ENCODE measurements at regions not wholly inside any gene's neighbourhood (a gene's known extent, or its start where the extent isn't known, plus 50 kb on each side); places are given as distances from the start of the nearest gene placed in this dataset.

DNA sequence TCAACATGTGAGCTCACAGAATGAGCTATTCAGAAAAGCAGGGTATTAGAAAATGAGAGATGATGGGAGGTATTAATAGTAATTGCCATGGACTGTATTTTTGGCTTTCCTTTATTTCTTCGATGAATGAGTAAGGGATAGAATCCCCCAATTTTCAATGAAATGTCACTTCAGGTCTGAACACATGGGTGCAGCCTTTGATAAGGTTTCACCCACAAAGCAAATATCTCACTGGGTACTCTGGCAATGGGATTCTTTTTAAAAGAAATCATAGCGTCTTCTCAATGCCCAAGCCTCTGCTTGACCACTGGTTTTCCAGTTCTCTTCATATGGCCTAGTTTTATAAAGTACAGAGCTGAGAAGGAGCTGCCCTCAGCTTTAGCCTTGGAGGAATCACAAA lies 610.5 kb upstream of the FANCL start:
- DNase-seq = no peak
- ATAC-seq (ENCODE audit: poor library complexity) = no peak
- intact Hi-C loops (cut with DNase I) = no loop called here

- ATAC-seq (ENCODE audit: poor library complexity) (no peak), DNase-seq (no peak)
- intact Hi-C loops (cut with DNase I) = no loop called here
Observed at GRCh38 chr2:58845011-58845410, 603.9 kb upstream of the FANCL start.

GRCh38 chr2:58842501-58843155 lies 601.5 kb upstream of the FANCL start:
- ATAC-seq (ENCODE audit: poor library complexity) = no peak
- DNase-seq = no peak
- intact Hi-C loops (cut with DNase I) = no loop called here

- DNase-seq (no peak), ATAC-seq (ENCODE audit: poor library complexity) (no peak)
- intact Hi-C loops (cut with DNase I) = no loop called here
Observed at GRCh38 chr2:58834404-58834803, 593.3 kb upstream of the FANCL start.

- intact Hi-C loops (cut with DNase I) = no loop called here
- ATAC-seq (ENCODE audit: poor library complexity) (no peak), DNase-seq (no peak)
Observed at GRCh38 chr2:58826795-58827194, 585.7 kb upstream of the FANCL start.

GRCh38 chr2:58812771-58813344 lies 571.7 kb upstream of the FANCL start:
- intact Hi-C loops (cut with DNase I) = no loop called here
- DNase-seq (no peak), ATAC-seq (ENCODE audit: poor library complexity) (no peak)

DNA sequence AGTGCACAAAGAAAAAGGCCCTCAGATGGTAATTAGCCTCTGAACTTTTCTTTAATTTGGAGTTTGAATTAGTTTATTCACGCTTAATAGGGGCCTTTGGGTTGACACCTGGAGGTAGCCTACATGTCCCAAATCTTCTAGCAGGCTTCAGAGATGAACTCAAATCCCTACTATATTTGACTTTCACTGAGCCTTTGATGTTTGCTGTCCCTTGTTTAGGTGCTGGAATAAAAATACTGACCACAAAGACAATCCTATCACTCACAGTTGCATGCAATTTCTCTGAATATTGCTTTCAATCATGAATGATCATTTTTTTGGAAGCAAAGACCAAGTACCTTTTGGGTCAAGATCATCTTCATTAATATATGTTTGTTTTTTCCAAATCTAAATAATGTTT lies 564.0 kb upstream of the FANCL start:
- DNase-seq (no peak), ATAC-seq (ENCODE audit: poor library complexity) (no peak)
- intact Hi-C loops (cut with DNase I) = no loop called here

GRCh38 chr2:58803192-58803591 lies 562.1 kb upstream of the FANCL start:
- ATAC-seq (ENCODE audit: poor library complexity) (no peak), DNase-seq (no peak)
- intact Hi-C loops (cut with DNase I) = no loop called here

- DNase-seq (no peak), ATAC-seq (ENCODE audit: poor library complexity) (no peak)
- intact Hi-C loops (cut with DNase I) = no loop called here
Observed at GRCh38 chr2:58800881-58801280, 559.8 kb upstream of the FANCL start.

DNA sequence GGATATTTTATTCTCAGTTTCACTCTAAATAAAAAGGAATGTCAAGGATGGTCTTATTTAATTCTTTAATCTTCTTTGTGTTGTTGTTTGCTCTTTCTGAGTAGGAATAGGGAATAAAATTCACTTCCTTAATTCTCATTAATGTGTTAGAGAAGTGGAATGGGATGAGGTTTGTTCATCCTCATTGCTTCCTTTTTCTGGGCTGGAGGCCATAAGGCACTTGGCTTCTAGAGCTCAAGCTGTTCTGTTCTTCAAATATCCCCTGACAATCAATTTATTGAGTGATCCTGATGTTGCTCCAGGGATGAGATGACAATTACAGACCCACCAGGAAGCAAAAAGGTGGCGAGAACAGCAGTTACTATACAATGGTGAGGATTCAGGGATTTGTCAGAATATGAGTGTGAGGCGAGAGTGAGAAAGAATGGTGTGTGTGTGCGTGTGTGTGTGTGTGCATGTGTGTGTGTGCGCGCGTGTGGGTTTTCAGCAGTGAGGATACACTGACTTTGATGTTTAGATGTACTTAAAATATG lies 557.6 kb upstream of the FANCL start:
- ATAC-seq (ENCODE audit: poor library complexity) = no peak
- no peak for DNase-seq
- intact Hi-C loops (cut with DNase I) = no loop called here

DNA sequence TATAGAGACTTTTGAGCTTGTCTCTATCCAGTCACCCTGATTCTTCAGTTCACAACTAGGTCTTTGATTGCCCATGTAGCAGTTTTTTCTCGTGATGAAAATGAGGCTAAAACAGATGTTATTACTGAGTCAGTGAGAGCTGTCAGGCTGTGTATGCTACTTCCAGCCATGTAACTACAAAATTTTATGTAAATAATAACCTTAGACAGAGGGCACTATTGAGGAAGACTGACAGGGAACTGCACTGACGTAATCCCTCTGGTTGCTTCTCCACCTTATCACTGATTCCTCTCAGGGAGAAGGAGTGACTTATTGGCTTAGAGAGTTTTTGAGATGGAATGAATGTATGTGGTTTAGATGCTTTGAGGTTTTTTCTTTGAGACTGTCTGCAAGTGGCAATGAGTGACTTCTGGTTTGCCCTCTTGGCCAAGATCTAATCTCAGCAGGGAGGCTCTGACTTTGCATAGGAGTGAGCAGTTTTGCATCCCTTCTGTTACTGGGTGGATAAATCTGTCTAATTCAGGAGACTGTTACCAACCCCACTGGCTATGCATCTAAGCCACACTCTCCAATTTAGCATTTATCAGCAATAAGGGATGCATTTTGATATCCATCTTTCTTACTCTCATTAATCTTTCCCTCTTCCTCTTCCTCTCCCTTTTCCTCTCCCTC lies 555.2 kb upstream of the FANCL start:
- DNase-seq = no peak
- ATAC-seq (ENCODE audit: poor library complexity) = no peak
- intact Hi-C loops (cut with DNase I) = no loop called here

- intact Hi-C loops (cut with DNase I) = no loop called here
- no peak for ATAC-seq (ENCODE audit: poor library complexity)
- no peak for DNase-seq
Observed at GRCh38 chr2:58794916-58795315, 553.8 kb upstream of the FANCL start.

- DNase-seq (no peak), ATAC-seq (ENCODE audit: poor library complexity) (no peak)
- intact Hi-C loops (cut with DNase I) = no loop called here
Observed at GRCh38 chr2:58794103-58794502, 553.0 kb upstream of the FANCL start.

DNA sequence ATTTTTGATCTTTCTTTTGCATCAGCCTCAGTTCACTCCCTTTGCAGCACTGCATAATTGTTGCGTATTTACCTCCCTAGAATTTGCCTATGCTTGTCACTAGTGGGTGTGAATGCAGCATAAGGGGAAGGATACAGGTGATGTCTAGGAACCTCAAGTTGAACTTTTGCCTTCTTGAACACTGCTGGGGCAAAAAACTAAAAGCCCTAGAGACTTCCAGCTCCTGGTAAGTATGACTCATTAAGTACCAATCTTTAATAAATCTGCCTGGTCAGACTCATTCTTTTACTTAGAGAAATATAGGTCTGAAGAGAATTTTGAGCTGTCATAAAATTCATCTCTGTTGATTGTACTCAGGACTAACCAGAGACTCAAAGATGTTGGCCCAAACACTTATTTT lies 547.3 kb upstream of the FANCL start:
- no peak for ATAC-seq (ENCODE audit: poor library complexity)
- intact Hi-C loops (cut with DNase I) = no loop called here

DNA sequence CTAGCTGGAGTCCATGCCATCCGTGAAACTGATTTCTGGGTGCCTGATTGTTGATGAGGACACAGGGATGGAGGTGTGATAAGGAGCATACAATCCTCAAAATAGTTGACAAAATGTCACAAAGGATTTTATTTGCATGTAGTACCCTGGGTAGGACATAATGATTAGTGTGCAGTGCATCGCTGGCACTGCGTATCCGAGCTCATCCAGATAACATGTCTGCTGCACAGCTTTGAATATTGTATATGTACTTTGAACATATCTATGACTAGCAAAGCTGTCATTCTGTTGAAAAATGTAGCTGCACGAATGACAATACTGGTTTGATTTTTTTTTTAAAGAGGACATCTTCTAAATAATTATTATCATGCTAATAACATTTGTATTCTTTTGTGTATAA lies 529.7 kb upstream of the FANCL start:
- DNase-seq = no peak
- no peak for ATAC-seq (ENCODE audit: poor library complexity)
- intact Hi-C loops (cut with DNase I) = no loop called here

More for the DNA sequence above, 547.3 kb upstream of the FANCL start:
- no peak for DNase-seq

- DNase-seq = no peak
- intact Hi-C loops (cut with DNase I) = loop anchor here (10.0 kb wide), 1 partner anchor 1815 kb away; no protein-coding TSS in a partner anchor
- ATAC-seq (ENCODE audit: poor library complexity) = no peak
Observed at GRCh38 chr2:58769864-58770234, 528.7 kb upstream of the FANCL start.

- ATAC-seq (ENCODE audit: poor library complexity) = no peak
- intact Hi-C loops (cut with DNase I) = loop anchor here (10.0 kb wide), 1 partner anchor 1816 kb away; no protein-coding TSS in a partner anchor
Observed at GRCh38 chr2:58769111-58769863, 528.2 kb upstream of the FANCL start.

DNA sequence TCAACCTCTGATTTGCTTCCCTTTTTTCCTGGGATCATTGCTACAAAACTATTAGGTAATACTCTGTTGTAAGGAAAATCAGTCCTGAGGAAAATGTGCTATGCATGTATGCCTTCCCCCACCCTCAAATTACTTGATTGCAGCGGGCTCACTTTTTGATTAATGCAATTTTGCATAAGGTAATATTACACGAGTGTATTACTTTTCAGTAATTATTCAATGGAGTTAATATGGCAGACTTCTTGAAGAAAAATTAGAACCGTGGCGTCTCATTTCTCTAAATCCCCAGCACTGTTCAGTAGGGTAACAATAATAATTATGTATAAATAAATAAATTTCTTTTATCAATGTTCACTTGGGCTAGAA lies 527.6 kb upstream of the FANCL start:
- DNase-seq (no peak), ATAC-seq (ENCODE audit: poor library complexity) (no peak)
- intact Hi-C loops (cut with DNase I) = loop anchor here (10.0 kb wide), 1 partner anchor 1816 kb away; no protein-coding TSS in a partner anchor

More at GRCh38 chr2:58769111-58769863, 528.2 kb upstream of the FANCL start:
- DNase-seq = no peak

Measured in Right ventricle myocardium superior (tissue), 1 donor.